GM19372 (cell line): ENCODE measurements at regions not wholly inside any gene's neighbourhood (a gene's known extent, or its start where the extent isn't known, plus 50 kb on each side); places are given as distances from the start of the nearest gene placed in this dataset.

Experiments used
- ATAC-seq: cut with Tn5 transposase; IDR thresholded peaks from one replicate; pipeline ENCODE4 v1.9.1; 2021; ENCODE audit warnings: mild to moderate bottlenecking, low read depth, moderate library complexity; ENCODE audit not compliant: unreplicated experiment

GRCh38 chr3:159819676-159820075 lies 169.0 kb upstream of the IL12A start:
- ATAC-seq: no peak

GRCh38 chr3:159821110-159821509 lies 167.5 kb upstream of the IL12A start:
- no peak for ATAC-seq

GRCh38 chr3:159821736-159822135 lies 166.9 kb upstream of the IL12A start:
- ATAC-seq: no peak

DNA sequence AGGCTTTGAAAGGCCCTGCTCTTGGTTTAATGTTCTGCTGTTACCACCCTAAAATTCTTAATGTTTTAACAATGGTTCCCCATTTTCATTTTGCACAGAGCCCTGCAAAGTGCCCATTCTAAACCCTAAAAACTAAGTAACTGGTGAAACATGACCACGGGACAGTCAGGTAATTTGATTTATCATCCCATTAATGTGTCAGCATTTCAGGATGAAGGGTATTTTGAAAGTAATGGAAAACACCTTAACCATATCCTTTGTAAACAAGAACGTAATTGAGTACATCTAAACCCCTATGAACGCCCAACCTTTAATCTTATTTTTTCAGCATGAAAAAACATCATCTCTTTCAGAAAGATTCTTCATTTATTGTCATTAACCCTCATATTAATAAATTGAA lies 164.9 kb upstream of the IL12A start:
- no peak for ATAC-seq

- no peak for ATAC-seq
Observed at GRCh38 chr3:159824333-159824732, 164.3 kb upstream of the IL12A start.

- no peak for ATAC-seq
Observed at GRCh38 chr3:159825216-159825854, 163.3 kb upstream of the IL12A start.

DNA sequence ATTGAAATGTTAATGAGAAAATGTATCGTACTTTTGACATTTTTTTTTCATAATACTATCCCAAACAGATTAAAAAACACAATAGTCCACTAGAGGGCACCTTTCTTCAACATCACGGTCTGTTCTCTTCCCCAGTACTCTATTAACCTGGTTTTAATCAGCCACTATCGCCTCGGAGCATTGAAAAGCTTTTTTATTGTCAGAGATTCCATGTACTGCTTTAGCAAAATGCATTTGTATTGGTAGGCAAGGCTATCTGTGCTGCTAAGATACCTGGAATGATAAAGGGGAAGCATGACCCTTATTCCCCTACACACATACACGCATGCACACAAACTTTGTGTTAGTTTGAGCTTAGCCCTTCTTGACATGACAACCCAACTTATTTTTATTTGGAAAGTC lies 160.1 kb upstream of the IL12A start:
- no peak for ATAC-seq

DNA sequence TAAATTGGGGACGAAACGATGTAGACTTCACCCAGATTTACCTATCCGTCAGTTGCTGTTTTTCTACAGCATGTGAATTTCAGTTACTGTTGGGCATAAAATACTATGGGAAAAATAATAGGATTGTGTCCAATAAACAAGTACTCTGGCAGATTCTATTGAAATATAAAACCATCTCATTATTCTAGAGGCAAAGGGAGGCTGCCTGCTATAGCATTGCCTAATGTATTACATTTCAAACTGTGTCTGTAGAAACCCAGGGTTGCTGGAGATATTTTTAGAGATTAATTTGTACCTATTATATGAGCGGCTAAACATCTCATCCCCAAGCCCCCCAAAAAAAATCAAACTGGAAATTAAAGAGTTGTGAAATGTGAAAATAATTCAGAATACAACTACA lies 159.6 kb upstream of the IL12A start:
- no peak for ATAC-seq

DNA sequence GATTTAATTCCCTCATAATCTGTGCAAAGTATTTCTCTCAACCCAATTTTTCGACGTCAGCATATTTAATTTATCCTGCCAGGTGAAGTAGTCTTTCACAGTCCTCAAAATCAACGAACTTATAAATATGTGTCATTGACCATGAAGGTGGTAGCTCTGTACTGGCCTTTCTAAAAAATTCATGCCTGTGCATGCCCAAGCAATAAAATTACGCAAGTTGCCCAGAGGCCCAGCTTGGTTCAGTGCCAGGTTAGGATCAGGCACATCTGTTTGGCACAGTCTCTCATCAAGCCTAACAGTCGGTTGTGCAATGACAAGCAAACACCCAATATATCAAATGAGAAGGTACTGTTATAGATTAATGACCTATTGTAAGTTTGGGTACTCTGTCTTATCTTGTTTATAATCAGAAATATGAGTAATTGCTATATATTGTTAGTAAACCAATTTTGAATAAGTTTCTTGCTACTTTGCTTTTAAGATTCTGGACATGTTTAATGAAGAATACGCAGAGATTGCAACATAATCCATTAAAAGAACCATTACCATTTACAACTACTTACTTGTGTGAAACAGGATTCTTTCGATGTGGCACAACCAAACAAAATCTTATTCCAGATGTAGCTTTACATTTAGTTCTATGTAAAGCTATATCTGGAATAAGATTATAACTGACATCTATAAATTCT lies 159.0 kb upstream of the IL12A start:
- no peak for ATAC-seq

GRCh38 chr3:159830523-159831154 lies 158.0 kb upstream of the IL12A start:
- no peak for ATAC-seq

DNA sequence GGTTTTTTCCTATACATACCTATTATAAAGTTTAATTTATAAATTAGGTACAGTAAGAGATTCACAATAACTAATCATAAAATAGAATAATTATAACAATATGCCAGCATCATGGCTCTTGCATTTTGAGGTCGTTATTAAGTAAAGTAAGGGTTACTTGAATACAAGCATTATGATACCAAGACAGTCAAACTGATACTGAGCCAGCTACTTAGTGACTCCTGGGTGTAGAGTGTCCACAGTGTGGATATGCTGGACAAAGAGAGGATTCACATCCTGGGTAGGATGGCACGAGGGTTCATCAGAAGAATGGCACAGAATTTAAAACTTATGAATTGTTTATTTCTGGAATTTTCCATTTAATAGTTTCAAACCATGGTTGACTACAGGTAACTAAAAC lies 157.2 kb upstream of the IL12A start:
- ATAC-seq: no peak

GRCh38 chr3:159832024-159832423 lies 156.6 kb upstream of the IL12A start:
- ATAC-seq: peak; percentile 92

DNA sequence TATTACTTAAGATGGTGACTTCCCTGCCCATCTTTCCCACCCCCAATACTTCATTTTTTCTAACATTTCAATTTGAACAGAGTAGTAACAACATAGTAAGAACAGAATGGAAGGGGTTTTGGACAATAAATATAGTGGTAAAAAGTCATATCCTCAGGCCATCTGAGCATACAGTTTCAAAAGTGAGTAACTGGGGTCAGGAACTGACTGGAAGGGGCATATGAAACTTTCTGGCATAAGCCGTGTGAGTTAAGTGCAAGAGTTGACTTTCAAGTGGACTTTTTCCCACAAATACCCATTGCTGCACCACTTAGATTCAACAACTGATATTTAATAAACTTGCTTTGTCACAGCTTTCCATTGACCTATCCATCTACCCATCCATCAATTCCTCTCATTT lies 153.5 kb upstream of the IL12A start:
- no peak for ATAC-seq

DNA sequence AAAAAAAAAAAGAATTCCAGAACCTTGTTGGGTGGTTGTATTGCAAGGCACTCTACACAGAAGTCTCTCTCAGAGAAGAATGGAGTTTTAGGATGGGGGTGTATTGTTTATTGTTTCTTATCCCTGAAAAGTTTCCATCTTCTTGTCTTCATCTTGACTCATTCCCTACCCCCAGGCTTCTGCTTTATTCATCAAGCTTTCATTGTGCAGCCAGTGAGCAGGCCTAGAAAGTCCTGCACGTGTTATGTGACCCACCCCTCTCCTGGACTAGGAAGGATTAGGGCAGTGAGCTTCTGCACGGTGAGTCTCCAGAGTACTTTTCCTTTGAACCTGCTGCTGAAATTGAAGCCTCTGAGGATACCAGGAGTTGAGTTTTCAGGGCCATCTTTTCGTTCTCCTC lies 150.9 kb upstream of the IL12A start:
- ATAC-seq: no peak

DNA sequence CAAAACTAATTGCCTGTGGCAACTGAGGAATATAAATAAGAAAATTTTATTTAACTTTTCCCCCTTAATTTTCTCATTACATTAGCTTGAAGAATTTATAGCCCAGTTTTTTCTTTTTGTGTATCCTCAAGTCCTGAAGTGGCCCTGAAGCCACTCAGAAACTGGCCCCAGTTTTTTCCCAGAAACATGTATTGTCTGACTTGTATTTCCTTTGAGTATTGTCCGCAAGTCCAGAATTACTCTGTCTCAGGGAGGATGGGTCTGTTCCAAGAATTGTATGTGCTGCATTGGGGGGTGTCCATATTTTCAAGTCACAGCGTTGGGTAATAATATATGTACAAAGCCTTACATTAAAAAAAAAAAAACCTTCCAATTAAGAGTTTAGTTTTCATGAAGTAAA lies 149.7 kb upstream of the IL12A start:
- ATAC-seq: no peak

GRCh38 chr3:159839561-159840379 lies 148.9 kb upstream of the IL12A start, which contains the start of gene SCHIP1:
Gene SCHIP1 (plus strand): TSS chr3:159839861.
- ATAC-seq: peak; percentile 77

- no peak for ATAC-seq
Observed at GRCh38 chr3:159840703-159841299, 147.8 kb upstream of the IL12A start.

- ATAC-seq: no peak
Observed at GRCh38 chr3:159841766-159842165, 146.9 kb upstream of the IL12A start.

- no peak for ATAC-seq
Observed at GRCh38 chr3:159843840-159844730, 144.6 kb upstream of the IL12A start.

GRCh38 chr3:159844801-159845261 lies 143.8 kb upstream of the IL12A start:
- ATAC-seq: no peak
